ENCODE measurements at regions not wholly inside any gene's neighbourhood (a gene's known extent, or its start where the extent isn't known, plus 50 kb on each side); places are given as distances from the start of the nearest gene placed in this dataset.

- FAIRE-seq, result no peak
Measured at GRCh38 chr16:51003850-51004566, 147.1 kb downstream of the SALL1 start.

GRCh38 chr16:51002881-51003490, 148.1 kb downstream of the SALL1 start:
- no peak for DNase-seq (ENCODE audit: insufficient read length, low spot score)

More at GRCh38 chr16:51003850-51004566, 147.1 kb downstream of the SALL1 start:
- no peak for DNase-seq (ENCODE audit: insufficient read length, low spot score)
- TF ChIP-seq POLR2A (IDR thresholded peaks at IDR 0.05; ENCODE audit: low read depth, low read length) (no peak), POLR2AphosphoS5 (IDR thresholded peaks at IDR 0.05; ENCODE audit: low read depth, low read length) (no peak), POU2F2 (IDR thresholded peaks at IDR 0.05; ENCODE audit: low read depth, low read length) (no peak), PAX5 (IDR thresholded peaks at IDR 0.05; ENCODE audit: insufficient read depth, low read length, severe bottlenecking) (no peak), SPI1 (IDR thresholded peaks at IDR 0.05; ENCODE audit: low read depth, low read length) (no peak), TAF1 (IDR thresholded peaks at IDR 0.05; ENCODE audit: low read depth, low read length) (no peak)

GRCh38 chr16:50999181-50999580, 151.9 kb downstream of the SALL1 start:
- DNase-seq (ENCODE audit: insufficient read length, low spot score) (no peak), FAIRE-seq (no peak)
- TF ChIP-seq POU2F2 (IDR thresholded peaks at IDR 0.05; ENCODE audit: low read depth, low read length) (no peak), PAX5 (IDR thresholded peaks at IDR 0.05; ENCODE audit: insufficient read depth, low read length, severe bottlenecking) (no peak), SPI1 (IDR thresholded peaks at IDR 0.05; ENCODE audit: low read depth, low read length) (no peak), TAF1 (IDR thresholded peaks at IDR 0.05; ENCODE audit: low read depth, low read length) (no peak), POLR2AphosphoS5 (IDR thresholded peaks at IDR 0.05; ENCODE audit: low read depth, low read length) (no peak)

More at GRCh38 chr16:51002881-51003490, 148.1 kb downstream of the SALL1 start:
- FAIRE-seq, result no peak
- TF ChIP-seq POU2F2 (IDR thresholded peaks at IDR 0.05; ENCODE audit: low read depth, low read length) (no peak), PAX5 (IDR thresholded peaks at IDR 0.05; ENCODE audit: insufficient read depth, low read length, severe bottlenecking) (no peak), TAF1 (IDR thresholded peaks at IDR 0.05; ENCODE audit: low read depth, low read length) (no peak), SPI1 (IDR thresholded peaks at IDR 0.05; ENCODE audit: low read depth, low read length) (no peak), POLR2AphosphoS5 (IDR thresholded peaks at IDR 0.05; ENCODE audit: low read depth, low read length) (no peak), POLR2A (IDR thresholded peaks at IDR 0.05; ENCODE audit: low read depth, low read length) (no peak)

- no peak for TF ChIP-seq TAF1 (IDR thresholded peaks at IDR 0.05; ENCODE audit: low read depth, low read length)
- peak; percentile 77 for TF ChIP-seq SPI1 (IDR thresholded peaks at IDR 0.05; ENCODE audit: low read depth, low read length)
- no peak for DNase-seq (ENCODE audit: insufficient read length, low spot score)
- no peak for FAIRE-seq
Measured at GRCh38 chr16:50998411-50998810, 152.7 kb downstream of the SALL1 start.

GRCh38 chr16:50997679-50998078, 153.4 kb downstream of the SALL1 start:
- no peak for TF ChIP-seq PAX5 (IDR thresholded peaks at IDR 0.05; ENCODE audit: insufficient read depth, low read length, severe bottlenecking)
- TF ChIP-seq POU2F2 (IDR thresholded peaks at IDR 0.05; ENCODE audit: low read depth, low read length), result no peak
- no peak for TF ChIP-seq TAF1 (IDR thresholded peaks at IDR 0.05; ENCODE audit: low read depth, low read length)
- TF ChIP-seq POLR2AphosphoS5 (IDR thresholded peaks at IDR 0.05; ENCODE audit: low read depth, low read length), result no peak
- TF ChIP-seq SPI1 (IDR thresholded peaks at IDR 0.05; ENCODE audit: low read depth, low read length), result no peak
- no peak for TF ChIP-seq POLR2A (IDR thresholded peaks at IDR 0.05; ENCODE audit: low read depth, low read length)
- FAIRE-seq, result no peak
- DNase-seq (ENCODE audit: insufficient read length, low spot score), result no peak

GRCh38 chr16:50996830-50997186, 154.3 kb downstream of the SALL1 start:
- FAIRE-seq (no peak), DNase-seq (ENCODE audit: insufficient read length, low spot score) (no peak)
- TF ChIP-seq SPI1 (IDR thresholded peaks at IDR 0.05; ENCODE audit: low read depth, low read length) (no peak), POLR2AphosphoS5 (IDR thresholded peaks at IDR 0.05; ENCODE audit: low read depth, low read length) (no peak), POLR2A (IDR thresholded peaks at IDR 0.05; ENCODE audit: low read depth, low read length) (no peak), POU2F2 (IDR thresholded peaks at IDR 0.05; ENCODE audit: low read depth, low read length) (no peak), TAF1 (IDR thresholded peaks at IDR 0.05; ENCODE audit: low read depth, low read length) (no peak), PAX5 (IDR thresholded peaks at IDR 0.05; ENCODE audit: insufficient read depth, low read length, severe bottlenecking) (no peak)

GRCh38 chr16:50996166-50996829, 154.8 kb downstream of the SALL1 start:
- FAIRE-seq (no peak), DNase-seq (ENCODE audit: insufficient read length, low spot score) (no peak)
- no peak for TF ChIP-seq PAX5 (IDR thresholded peaks at IDR 0.05; ENCODE audit: insufficient read depth, low read length, severe bottlenecking)
- TF ChIP-seq POLR2A (IDR thresholded peaks at IDR 0.05; ENCODE audit: low read depth, low read length), result no peak

GRCh38 chr16:50994995-50995394, 156.1 kb downstream of the SALL1 start:
- DNase-seq (ENCODE audit: insufficient read length, low spot score) (no peak), FAIRE-seq (no peak)
- TF ChIP-seq POLR2A (IDR thresholded peaks at IDR 0.05; ENCODE audit: low read depth, low read length) (no peak), SPI1 (IDR thresholded peaks at IDR 0.05; ENCODE audit: low read depth, low read length) (no peak), TAF1 (IDR thresholded peaks at IDR 0.05; ENCODE audit: low read depth, low read length) (no peak), POU2F2 (IDR thresholded peaks at IDR 0.05; ENCODE audit: low read depth, low read length) (no peak), PAX5 (IDR thresholded peaks at IDR 0.05; ENCODE audit: insufficient read depth, low read length, severe bottlenecking) (no peak), POLR2AphosphoS5 (IDR thresholded peaks at IDR 0.05; ENCODE audit: low read depth, low read length) (no peak)

GRCh38 chr16:50992350-50993032, 158.6 kb downstream of the SALL1 start:
- FAIRE-seq, result no peak

More at GRCh38 chr16:50992350-50993032, 158.6 kb downstream of the SALL1 start:
- no peak for TF ChIP-seq TAF1 (IDR thresholded peaks at IDR 0.05; ENCODE audit: low read depth, low read length)
- TF ChIP-seq SPI1 (IDR thresholded peaks at IDR 0.05; ENCODE audit: low read depth, low read length), result no peak
- no peak for TF ChIP-seq POU2F2 (IDR thresholded peaks at IDR 0.05; ENCODE audit: low read depth, low read length)
- no peak for TF ChIP-seq PAX5 (IDR thresholded peaks at IDR 0.05; ENCODE audit: insufficient read depth, low read length, severe bottlenecking)
- no peak for TF ChIP-seq POLR2AphosphoS5 (IDR thresholded peaks at IDR 0.05; ENCODE audit: low read depth, low read length)
- TF ChIP-seq POLR2A (IDR thresholded peaks at IDR 0.05; ENCODE audit: low read depth, low read length), result no peak
- no peak for DNase-seq (ENCODE audit: insufficient read length, low spot score)
